ENCODE measurements at regions not wholly inside any gene's neighbourhood (a gene's known extent, or its start where the extent isn't known, plus 50 kb on each side); places are given as distances from the start of the nearest gene placed in this dataset.

GRCh38 chr16:79810449-79811189, 210.1 kb upstream of the MAF start:
- TF ChIP-seq CTCF (conservative IDR thresholded peaks at IDR 0.05; ENCODE audit: low read depth, low read length) (no peak), EZH2phosphoT487 (IDR thresholded peaks at IDR 0.05; ENCODE audit: borderline replicate concordance, low read length) (no peak), EZH2 (IDR thresholded peaks at IDR 0.05; ENCODE audit: low read length, unreplicated experiment) (no peak)

Data from PC-3 (cell line).